Keratinocyte (primary cell): ENCODE measurements at regions not wholly inside any gene's neighbourhood (a gene's known extent, or its start where the extent isn't known, plus 50 kb on each side); places are given as distances from the start of the nearest gene placed in this dataset.

Experiments used
- EZH2 ChIP-seq: IDR thresholded peaks from one replicate; pipeline ENCODE4 v1.6.1; 2012; ENCODE audit warnings: inconsistent platforms, mild to moderate bottlenecking, low read length, moderate library complexity
- TF ChIP-seq, protein P1 (sequence below), 3 experiments: IDR thresholded peaks in 1 of 3; conservative IDR thresholded peaks in 1 of 3; optimal IDR thresholded peaks in 1 of 3; 2 replicates in 2 of 3; 3 replicates in 1 of 3; pipeline versions ENCODE3 to v1.5.1; 2011; ENCODE audit warnings: low read length in 3 of 3, mild to moderate bottlenecking in 3 of 3, moderate library complexity in 2 of 3, control low read depth in 1 of 3, inconsistent platforms in 1 of 3; ENCODE audit not compliant: insufficient read depth in 2 of 3; ENCODE audit errors: extremely low read depth in 1 of 3

DNA sequence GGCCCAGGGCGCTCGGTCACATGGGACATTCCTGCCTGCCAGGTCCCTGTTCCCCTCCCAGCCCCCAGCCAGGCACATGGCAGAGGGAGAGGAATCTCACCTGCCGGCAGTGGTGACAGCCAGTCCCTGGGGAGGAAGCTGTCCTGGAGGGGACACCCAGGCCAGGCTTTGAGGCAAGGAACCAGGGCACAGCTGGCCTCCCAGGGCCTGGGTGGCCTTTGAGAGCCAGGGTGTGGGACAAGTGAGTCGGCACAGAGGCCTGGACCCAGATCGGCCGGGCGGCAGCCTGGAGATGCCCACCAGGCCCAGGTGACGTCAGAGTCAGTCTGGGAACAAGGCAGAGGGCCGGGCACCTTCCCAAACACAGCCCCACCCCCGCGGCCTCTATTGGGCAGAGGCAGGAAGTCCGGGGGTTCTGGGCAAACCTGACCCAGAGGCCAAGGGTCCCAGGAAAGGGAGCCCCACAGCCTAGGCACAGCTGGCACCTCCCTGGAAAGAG, 65.0 kb upstream of the CFAP46 start:
- TF ChIP-seq, protein P1, sequence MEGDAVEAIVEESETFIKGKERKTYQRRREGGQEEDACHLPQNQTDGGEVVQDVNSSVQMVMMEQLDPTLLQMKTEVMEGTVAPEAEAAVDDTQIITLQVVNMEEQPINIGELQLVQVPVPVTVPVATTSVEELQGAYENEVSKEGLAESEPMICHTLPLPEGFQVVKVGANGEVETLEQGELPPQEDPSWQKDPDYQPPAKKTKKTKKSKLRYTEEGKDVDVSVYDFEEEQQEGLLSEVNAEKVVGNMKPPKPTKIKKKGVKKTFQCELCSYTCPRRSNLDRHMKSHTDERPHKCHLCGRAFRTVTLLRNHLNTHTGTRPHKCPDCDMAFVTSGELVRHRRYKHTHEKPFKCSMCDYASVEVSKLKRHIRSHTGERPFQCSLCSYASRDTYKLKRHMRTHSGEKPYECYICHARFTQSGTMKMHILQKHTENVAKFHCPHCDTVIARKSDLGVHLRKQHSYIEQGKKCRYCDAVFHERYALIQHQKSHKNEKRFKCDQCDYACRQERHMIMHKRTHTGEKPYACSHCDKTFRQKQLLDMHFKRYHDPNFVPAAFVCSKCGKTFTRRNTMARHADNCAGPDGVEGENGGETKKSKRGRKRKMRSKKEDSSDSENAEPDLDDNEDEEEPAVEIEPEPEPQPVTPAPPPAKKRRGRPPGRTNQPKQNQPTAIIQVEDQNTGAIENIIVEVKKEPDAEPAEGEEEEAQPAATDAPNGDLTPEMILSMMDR (optimal IDR thresholded peaks at IDR 0.05 in 1 of 3, IDR thresholded peaks at IDR 0.05 in 1 of 3, conservative IDR thresholded peaks at IDR 0.05 in 1 of 3; ENCODE audit: extremely low read depth in 1 of 3, insufficient read depth in 2 of 3, low read length in 3 of 3), result no peak
- TF ChIP-seq EZH2, result no peak
